H9 (cell line): ENCODE measurements at regions not wholly inside any gene's neighbourhood (a gene's known extent, or its start where the extent isn't known, plus 50 kb on each side); places are given as distances from the start of the nearest gene placed in this dataset.

Experiments
- DNase-seq: peaks from one replicate; pipeline ENCODE4 v3.0.0-alpha.2; 2017
- H2AFZ ChIP-seq: one replicate; pipeline ENCODE4 v1.6.1; 2013; ENCODE audit warnings: mild to moderate bottlenecking, low read length, control low read depth, moderate library complexity
- H2AK5ac ChIP-seq: 2 replicates; pipeline ENCODE4 v1.6.1; 2013; ENCODE audit warnings: low read length, control low read depth, mixed read lengths; ENCODE audit not compliant: insufficient read length
- H2BK120ac ChIP-seq: one replicate; pipeline ENCODE4 v1.6.1; 2013; ENCODE audit warnings: low read depth, mild to moderate bottlenecking, low read length, control low read depth, inconsistent platforms; ENCODE audit not compliant: poor library complexity, severe bottlenecking
- H2BK12ac ChIP-seq: 2 replicates; pipeline ENCODE4 v1.6.1; 2013; ENCODE audit warnings: low read length, control low read depth, mixed read lengths, low read depth; ENCODE audit not compliant: insufficient read length
- H2BK15ac ChIP-seq: 2 replicates; pipeline ENCODE4 v1.6.1; 2013; ENCODE audit warnings: low read depth, low read length, control low read depth
- H2BK20ac ChIP-seq: one replicate; pipeline ENCODE4 v1.6.1; 2013; ENCODE audit warnings: low read depth, mild to moderate bottlenecking, low read length, control low read depth, inconsistent platforms; ENCODE audit not compliant: poor library complexity, severe bottlenecking
- H2BK5ac ChIP-seq: 2 replicates; pipeline ENCODE4 v1.6.1; 2013; ENCODE audit warnings: low read length, control low read depth, mixed read lengths; ENCODE audit not compliant: insufficient read length
- H3K14ac ChIP-seq: 2 replicates; pipeline ENCODE4 v1.6.1; 2013; ENCODE audit warnings: low read length, control low read depth; ENCODE audit not compliant: insufficient read depth
- H3K18ac ChIP-seq: 2 replicates; pipeline ENCODE4 v1.6.1; 2013; ENCODE audit warnings: low read depth, mild to moderate bottlenecking, mixed read lengths, low read length, control low read depth; ENCODE audit not compliant: insufficient read length
- H3K23ac ChIP-seq: 2 replicates; pipeline ENCODE4 v1.6.1; 2013; ENCODE audit warnings: low read length, control low read depth, mixed read lengths, low read depth; ENCODE audit not compliant: insufficient read length
- H3K23me2 ChIP-seq: 2 replicates; pipeline ENCODE4 v1.6.1; 2013; ENCODE audit warnings: low read depth, mild to moderate bottlenecking, mixed read lengths, low read length, control low read depth; ENCODE audit not compliant: insufficient read length, poor library complexity, severe bottlenecking
- H3K27ac ChIP-seq: 2 replicates; pipeline ENCODE4 v1.5.1; 2013; ENCODE audit warnings: low read length, control low read depth, mixed read lengths, low read depth; ENCODE audit not compliant: insufficient read length
- H3K27me3 ChIP-seq: 2 replicates; pipeline ENCODE4 v1.6.1; 2013; ENCODE audit warnings: low read length, control low read depth, inconsistent platforms; ENCODE audit not compliant: insufficient read depth
- H3K4ac ChIP-seq: 2 replicates; pipeline ENCODE4 v1.6.1; 2013; ENCODE audit warnings: low read depth, mild to moderate bottlenecking, control low read depth, inconsistent platforms, low read length, moderate library complexity
- H3K4me1 ChIP-seq: 2 replicates; pipeline ENCODE4 v1.6.1; 2013; ENCODE audit warnings: low read length, control low read depth, inconsistent platforms; ENCODE audit not compliant: insufficient read depth
- H3K4me2 ChIP-seq: 2 replicates; pipeline ENCODE4 v1.6.1; 2013; ENCODE audit warnings: low read length, control low read depth, mixed read lengths; ENCODE audit not compliant: insufficient read length, insufficient read depth
- H3K56ac ChIP-seq: 2 replicates; pipeline ENCODE4 v1.6.1; 2013; ENCODE audit warnings: low read depth, mild to moderate bottlenecking, mixed read lengths, low read length, control low read depth; ENCODE audit not compliant: insufficient read length
- H3K79me1 ChIP-seq: 2 replicates; pipeline ENCODE4 v1.6.1; 2013; ENCODE audit warnings: low read depth, mild to moderate bottlenecking, moderate library complexity, low read length, control low read depth, inconsistent platforms; ENCODE audit not compliant: insufficient read depth, poor library complexity, severe bottlenecking
- H3K79me2 ChIP-seq: 2 replicates; pipeline ENCODE4 v1.6.1; 2013; ENCODE audit warnings: low read length, control low read depth, inconsistent platforms; ENCODE audit not compliant: insufficient read depth
- H3K9ac ChIP-seq: 2 replicates; pipeline ENCODE4 v1.6.1; 2013; ENCODE audit warnings: low read length, control low read depth, mixed read lengths; ENCODE audit not compliant: insufficient read length; ENCODE audit errors: extremely low read depth
- H3K9me3 ChIP-seq: one replicate; pipeline ENCODE4 v1.6.1; 2013; ENCODE audit warnings: low read depth, low read length, inconsistent platforms; ENCODE audit not compliant: control insufficient read depth
- H3T11ph ChIP-seq: one replicate; pipeline ENCODE4 v1.6.1; 2013; ENCODE audit warnings: mild to moderate bottlenecking, low read length, control low read depth, inconsistent platforms
- H4K20me1 ChIP-seq: one replicate; pipeline ENCODE4 v1.6.1; 2013; ENCODE audit not compliant: control insufficient read depth, insufficient read length, insufficient read depth
- H4K5ac ChIP-seq: 2 replicates; pipeline ENCODE4 v1.6.1; 2013; ENCODE audit warnings: low read depth, mild to moderate bottlenecking, mixed read lengths, low read length, control low read depth; ENCODE audit not compliant: insufficient read length
- H4K8ac ChIP-seq: replicated peaks from 2 replicates; pipeline ENCODE4 v1.6.1; 2013; ENCODE audit warnings: low read length, control low read depth, mixed read lengths, low read depth; ENCODE audit not compliant: insufficient read length
- H4K91ac ChIP-seq: 2 replicates; pipeline ENCODE4 v1.6.1; 2013; ENCODE audit warnings: low read depth, mild to moderate bottlenecking, moderate library complexity, mixed read lengths, low read length, control low read depth; ENCODE audit not compliant: insufficient read length
- H3K27ac Mint-ChIP-seq, 3 experiments: 2 replicates in 2 of 3; 3 replicates in 1 of 3; pipeline ENCODE4 v1.8.0; 2020 to 2021; ENCODE audit warnings: mixed read lengths in 3 of 3, mild to moderate bottlenecking in 1 of 3, moderate library complexity in 1 of 3
- H3K27me3 Mint-ChIP-seq: 2 replicates; pipeline ENCODE4 v1.8.0; 2021; ENCODE audit warnings: low read depth, mild to moderate bottlenecking, moderate library complexity, mixed read lengths
- H3K36me3 Mint-ChIP-seq, 3 experiments: 2 replicates in 2 of 3; 3 replicates in 1 of 3; pipeline ENCODE4 v1.8.0; 2020 to 2021; ENCODE audit warnings: low read depth in 3 of 3, mixed read lengths in 3 of 3; ENCODE audit not compliant: insufficient read depth in 1 of 3
- H3K4me1 Mint-ChIP-seq, 2 experiments: 2 replicates each; pipeline ENCODE4 v1.8.0; 2020; ENCODE audit warnings: mixed read lengths in 2 of 2
- H3K4me3 Mint-ChIP-seq, 2 experiments: 2 replicates in 1 of 2; 3 replicates in 1 of 2; pipeline ENCODE4 v1.8.0; 2020 to 2021; ENCODE audit warnings: mild to moderate bottlenecking in 2 of 2, mixed read lengths in 2 of 2, moderate library complexity in 1 of 2
- H3K9me3 Mint-ChIP-seq, 2 experiments: 2 replicates in 1 of 2; 3 replicates in 1 of 2; pipeline ENCODE4 v1.8.0; 2020; ENCODE audit warnings: mild to moderate bottlenecking in 2 of 2, mixed read lengths in 2 of 2, moderate library complexity in 1 of 2
- CTCF ChIP-seq: fragments of 200-600 bp; sonication (generic); conservative IDR thresholded peaks from 3 replicates; pipeline ENCODE4 v1.8.0; 2021; ENCODE audit warnings: antibody characterized with exemption, mild to moderate bottlenecking
- WGBS: extraction: QIAGEN DNeasy Blood & Tissue Kit; methylation state at CpG from one replicate; pipeline ENCODE4 v1.1.7; 2013; ENCODE audit warnings: missing lambda C conversion rate, low lambda C conversion rate, mixed read lengths; ENCODE audit not compliant: insufficient read length; ENCODE audit errors: extremely low coverage; 5-methylcytosine and 5-hydroxymethylcytosine counted together

GRCh38 chr14:76921088-76921399 lies 94.8 kb downstream of the LRRC74A start:
- Histone ChIP-seq H3K79me1 (no peaks in the 10 kb centered on the region), H2AFZ (no peak overlapping the region), H2BK20ac (no peak overlapping the region), H3K56ac (no peak overlapping the region), H2BK5ac (no peak overlapping the region), H4K8ac (no peak overlapping the region), H3K23ac (no peak overlapping the region), H4K20me1 (no peaks in the 10 kb centered on the region), H2BK120ac (no peak overlapping the region), H2BK15ac (no peak overlapping the region), H3K14ac (no peak overlapping the region), H2AK5ac (no peak overlapping the region), H3K9me3 (no peaks in the 10 kb centered on the region), H4K5ac (no peak overlapping the region), H3T11ph (no peak overlapping the region), H3K4me1 (peaks cover 30% of the 10 kb centered on the region; the same call in 1 of the 2 replicates), H3K23me2 (peaks cover 3% of the 10 kb centered on the region), H3K18ac (peak overlapping the region; percentile 0), H4K91ac (no peak overlapping the region), H3K9ac (no peak overlapping the region), H3K4ac (no peak overlapping the region), H3K4me2 (no peak overlapping the region), H3K79me2 (no peaks in the 10 kb centered on the region), H3K27ac (no peak overlapping the region), H2BK12ac (no peak overlapping the region), H3K27me3 (no peaks in the 10 kb centered on the region)
- Mint-ChIP-seq H3K27ac (peak overlapping the region in 1 of 3 experiments; percentile 71; a peak in 1 of 7 replicates), H3K27me3 (peaks cover 1% of the 10 kb centered on the region; the same call in 1 of the 2 replicates), H3K4me1 (peaks cover 80 to 90% of the 10 kb centered on the region in 2 experiments), H3K36me3 (no peaks in the 10 kb centered on the region; a peak in 1 of 7 replicates), H3K9me3 (no peaks in the 10 kb centered on the region; a peak in 3 of 5 replicates), H3K4me3 (peak overlapping the region in 1 of 2 experiments; percentile 57; a peak in 2 of 5 replicates)
- WGBS: no CpG with 5 or more reads among the region's 4 CpGs
- no peak for DNase-seq
- no peak for TF ChIP-seq CTCF
